H9 (cell line): ENCODE measurements at regions not wholly inside any gene's neighbourhood (a gene's known extent, or its start where the extent isn't known, plus 50 kb on each side); places are given as distances from the start of the nearest gene placed in this dataset.

Source experiments
- DNase-seq: peaks from one replicate; pipeline ENCODE4 v3.0.0-alpha.2; 2017
- H2AFZ ChIP-seq: one replicate; pipeline ENCODE4 v1.6.1; 2013; ENCODE audit warnings: mild to moderate bottlenecking, low read length, control low read depth, moderate library complexity
- H2AK5ac ChIP-seq: 2 replicates; pipeline ENCODE4 v1.6.1; 2013; ENCODE audit warnings: low read length, control low read depth, mixed read lengths; ENCODE audit not compliant: insufficient read length
- H2BK120ac ChIP-seq: one replicate; pipeline ENCODE4 v1.6.1; 2013; ENCODE audit warnings: low read depth, mild to moderate bottlenecking, low read length, control low read depth, inconsistent platforms; ENCODE audit not compliant: poor library complexity, severe bottlenecking
- H2BK12ac ChIP-seq: 2 replicates; pipeline ENCODE4 v1.6.1; 2013; ENCODE audit warnings: low read length, control low read depth, mixed read lengths, low read depth; ENCODE audit not compliant: insufficient read length
- H2BK15ac ChIP-seq: 2 replicates; pipeline ENCODE4 v1.6.1; 2013; ENCODE audit warnings: low read depth, low read length, control low read depth
- H2BK20ac ChIP-seq: one replicate; pipeline ENCODE4 v1.6.1; 2013; ENCODE audit warnings: low read depth, mild to moderate bottlenecking, low read length, control low read depth, inconsistent platforms; ENCODE audit not compliant: poor library complexity, severe bottlenecking
- H2BK5ac ChIP-seq: 2 replicates; pipeline ENCODE4 v1.6.1; 2013; ENCODE audit warnings: low read length, control low read depth, mixed read lengths; ENCODE audit not compliant: insufficient read length
- H3K14ac ChIP-seq: 2 replicates; pipeline ENCODE4 v1.6.1; 2013; ENCODE audit warnings: low read length, control low read depth; ENCODE audit not compliant: insufficient read depth
- H3K18ac ChIP-seq: 2 replicates; pipeline ENCODE4 v1.6.1; 2013; ENCODE audit warnings: low read depth, mild to moderate bottlenecking, mixed read lengths, low read length, control low read depth; ENCODE audit not compliant: insufficient read length
- H3K23ac ChIP-seq: 2 replicates; pipeline ENCODE4 v1.6.1; 2013; ENCODE audit warnings: low read length, control low read depth, mixed read lengths, low read depth; ENCODE audit not compliant: insufficient read length
- H3K23me2 ChIP-seq: 2 replicates; pipeline ENCODE4 v1.6.1; 2013; ENCODE audit warnings: low read depth, mild to moderate bottlenecking, mixed read lengths, low read length, control low read depth; ENCODE audit not compliant: insufficient read length, poor library complexity, severe bottlenecking
- H3K27ac ChIP-seq: 2 replicates; pipeline ENCODE4 v1.5.1; 2013; ENCODE audit warnings: low read length, control low read depth, mixed read lengths, low read depth; ENCODE audit not compliant: insufficient read length
- H3K27me3 ChIP-seq: 2 replicates; pipeline ENCODE4 v1.6.1; 2013; ENCODE audit warnings: low read length, control low read depth, inconsistent platforms; ENCODE audit not compliant: insufficient read depth
- H3K4ac ChIP-seq: 2 replicates; pipeline ENCODE4 v1.6.1; 2013; ENCODE audit warnings: low read depth, mild to moderate bottlenecking, control low read depth, inconsistent platforms, low read length, moderate library complexity
- H3K4me1 ChIP-seq: 2 replicates; pipeline ENCODE4 v1.6.1; 2013; ENCODE audit warnings: low read length, control low read depth, inconsistent platforms; ENCODE audit not compliant: insufficient read depth
- H3K4me2 ChIP-seq: 2 replicates; pipeline ENCODE4 v1.6.1; 2013; ENCODE audit warnings: low read length, control low read depth, mixed read lengths; ENCODE audit not compliant: insufficient read length, insufficient read depth
- H3K56ac ChIP-seq: 2 replicates; pipeline ENCODE4 v1.6.1; 2013; ENCODE audit warnings: low read depth, mild to moderate bottlenecking, mixed read lengths, low read length, control low read depth; ENCODE audit not compliant: insufficient read length
- H3K79me1 ChIP-seq: 2 replicates; pipeline ENCODE4 v1.6.1; 2013; ENCODE audit warnings: low read depth, mild to moderate bottlenecking, moderate library complexity, low read length, control low read depth, inconsistent platforms; ENCODE audit not compliant: insufficient read depth, poor library complexity, severe bottlenecking
- H3K79me2 ChIP-seq: 2 replicates; pipeline ENCODE4 v1.6.1; 2013; ENCODE audit warnings: low read length, control low read depth, inconsistent platforms; ENCODE audit not compliant: insufficient read depth
- H3K9ac ChIP-seq: 2 replicates; pipeline ENCODE4 v1.6.1; 2013; ENCODE audit warnings: low read length, control low read depth, mixed read lengths; ENCODE audit not compliant: insufficient read length; ENCODE audit errors: extremely low read depth
- H3K9me3 ChIP-seq: one replicate; pipeline ENCODE4 v1.6.1; 2013; ENCODE audit warnings: low read depth, low read length, inconsistent platforms; ENCODE audit not compliant: control insufficient read depth
- H3T11ph ChIP-seq: one replicate; pipeline ENCODE4 v1.6.1; 2013; ENCODE audit warnings: mild to moderate bottlenecking, low read length, control low read depth, inconsistent platforms
- H4K20me1 ChIP-seq: one replicate; pipeline ENCODE4 v1.6.1; 2013; ENCODE audit not compliant: control insufficient read depth, insufficient read length, insufficient read depth
- H4K5ac ChIP-seq: 2 replicates; pipeline ENCODE4 v1.6.1; 2013; ENCODE audit warnings: low read depth, mild to moderate bottlenecking, mixed read lengths, low read length, control low read depth; ENCODE audit not compliant: insufficient read length
- H4K8ac ChIP-seq: replicated peaks from 2 replicates; pipeline ENCODE4 v1.6.1; 2013; ENCODE audit warnings: low read length, control low read depth, mixed read lengths, low read depth; ENCODE audit not compliant: insufficient read length
- H4K91ac ChIP-seq: 2 replicates; pipeline ENCODE4 v1.6.1; 2013; ENCODE audit warnings: low read depth, mild to moderate bottlenecking, moderate library complexity, mixed read lengths, low read length, control low read depth; ENCODE audit not compliant: insufficient read length
- H3K27ac Mint-ChIP-seq, 3 experiments: 2 replicates in 2 of 3; 3 replicates in 1 of 3; pipeline ENCODE4 v1.8.0; 2020 to 2021; ENCODE audit warnings: mixed read lengths in 3 of 3, mild to moderate bottlenecking in 1 of 3, moderate library complexity in 1 of 3
- H3K27me3 Mint-ChIP-seq: 2 replicates; pipeline ENCODE4 v1.8.0; 2021; ENCODE audit warnings: low read depth, mild to moderate bottlenecking, moderate library complexity, mixed read lengths
- H3K36me3 Mint-ChIP-seq, 3 experiments: 2 replicates in 2 of 3; 3 replicates in 1 of 3; pipeline ENCODE4 v1.8.0; 2020 to 2021; ENCODE audit warnings: low read depth in 3 of 3, mixed read lengths in 3 of 3; ENCODE audit not compliant: insufficient read depth in 1 of 3
- H3K4me1 Mint-ChIP-seq, 2 experiments: 2 replicates each; pipeline ENCODE4 v1.8.0; 2020; ENCODE audit warnings: mixed read lengths in 2 of 2
- H3K4me3 Mint-ChIP-seq, 2 experiments: 2 replicates in 1 of 2; 3 replicates in 1 of 2; pipeline ENCODE4 v1.8.0; 2020 to 2021; ENCODE audit warnings: mild to moderate bottlenecking in 2 of 2, mixed read lengths in 2 of 2, moderate library complexity in 1 of 2
- H3K9me3 Mint-ChIP-seq, 2 experiments: 2 replicates in 1 of 2; 3 replicates in 1 of 2; pipeline ENCODE4 v1.8.0; 2020; ENCODE audit warnings: mild to moderate bottlenecking in 2 of 2, mixed read lengths in 2 of 2, moderate library complexity in 1 of 2
- CTCF ChIP-seq: fragments of 200-600 bp; sonication (generic); conservative IDR thresholded peaks from 3 replicates; pipeline ENCODE4 v1.8.0; 2021; ENCODE audit warnings: antibody characterized with exemption, mild to moderate bottlenecking
- whole genome bisulfite sequencing: extraction: QIAGEN DNeasy Blood & Tissue Kit; methylation state at CpG from one replicate; pipeline ENCODE4 v1.1.7; 2013; ENCODE audit warnings: missing lambda C conversion rate, low lambda C conversion rate, mixed read lengths; ENCODE audit not compliant: insufficient read length; ENCODE audit errors: extremely low coverage; 5-methylcytosine and 5-hydroxymethylcytosine counted together

DNA sequence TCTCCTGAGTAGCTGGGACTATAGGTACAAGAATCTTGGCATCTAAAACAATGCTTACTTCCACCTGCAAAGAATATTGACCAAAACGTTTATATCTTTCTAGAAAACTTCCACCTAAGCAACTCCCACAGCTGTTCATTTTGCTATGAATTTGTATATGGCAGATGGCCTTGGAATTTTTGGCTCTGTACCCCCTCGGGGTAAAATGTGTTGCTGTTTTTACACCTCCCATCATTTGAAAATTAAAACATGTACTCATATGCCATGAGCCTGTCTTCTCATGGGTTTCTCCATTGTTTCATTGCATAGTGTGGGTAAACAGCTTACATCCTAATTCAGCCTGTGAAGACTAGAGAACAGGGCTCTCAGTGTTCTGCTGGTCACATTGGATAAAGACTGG is 853.6 kb upstream of the SOX11 start:
- Mint-ChIP-seq H3K9me3 (no peaks in the 10 kb centered on the region; a peak in 2 of 5 replicates), H3K27ac (no peak overlapping the region), H3K27me3 (no peaks in the 10 kb centered on the region), H3K4me3 (no peak overlapping the region), H3K4me1 (no peaks in the 10 kb centered on the region), H3K36me3 (no peaks in the 10 kb centered on the region)
- Histone ChIP-seq H2BK20ac (no peak overlapping the region), H3K4me1 (no peaks in the 10 kb centered on the region), H3K14ac (no peak overlapping the region), H3K4me2 (no peak overlapping the region), H3K18ac (no peak overlapping the region), H2BK15ac (no peak overlapping the region), H4K20me1 (no peaks in the 10 kb centered on the region), H3K9ac (no peak overlapping the region), H3K79me1 (no peaks in the 10 kb centered on the region), H4K8ac (no peak overlapping the region), H2BK12ac (no peak overlapping the region), H3K27me3 (no peaks in the 10 kb centered on the region), H4K5ac (no peak overlapping the region), H2BK120ac (no peak overlapping the region), H3T11ph (no peak overlapping the region), H3K79me2 (no peaks in the 10 kb centered on the region), H3K23me2 (no peaks in the 10 kb centered on the region), H3K4ac (no peak overlapping the region), H3K56ac (no peak overlapping the region), H3K23ac (no peak overlapping the region), H3K9me3 (no peaks in the 10 kb centered on the region), H4K91ac (no peak overlapping the region), H3K27ac (no peak overlapping the region), H2BK5ac (no peak overlapping the region), H2AK5ac (no peak overlapping the region), H2AFZ (no peak overlapping the region)
- no CpG with 5 or more reads among the region's 2 CpGs for WGBS
- no peak for TF ChIP-seq CTCF
- DNase-seq = no peak
